Body of pancreas (tissue), 4 donors: ENCODE measurements at regions not wholly inside any gene's neighbourhood (a gene's known extent, or its start where the extent isn't known, plus 50 kb on each side); places are given as distances from the start of the nearest gene placed in this dataset.

ENCODE experiments used
- POLR2A ChIP-seq, 3 donors: fragments of 450-650 bp; IDR thresholded peaks; one replicate each; pipeline ENCODE4 v1.6.1; 2016; ENCODE audit warnings: antibody characterized with exemption in 3 of 3, mild to moderate bottlenecking in 2 of 3
- TF ChIP-seq, protein P1 (sequence below), 7 experiments: fragments of 450-650 bp in 4 of 7; fragments of 200-600 bp in 3 of 7; sonication (generic) in 3 of 7; IDR thresholded peaks; one replicate each; pipeline ENCODE4 v1.5.1; 2016 to 2019; ENCODE audit warnings: antibody characterized with exemption in 7 of 7

GRCh38 chr11:15605094-15605493 is 490.4 kb downstream of the INSC start:
- TF ChIP-seq, protein P1, sequence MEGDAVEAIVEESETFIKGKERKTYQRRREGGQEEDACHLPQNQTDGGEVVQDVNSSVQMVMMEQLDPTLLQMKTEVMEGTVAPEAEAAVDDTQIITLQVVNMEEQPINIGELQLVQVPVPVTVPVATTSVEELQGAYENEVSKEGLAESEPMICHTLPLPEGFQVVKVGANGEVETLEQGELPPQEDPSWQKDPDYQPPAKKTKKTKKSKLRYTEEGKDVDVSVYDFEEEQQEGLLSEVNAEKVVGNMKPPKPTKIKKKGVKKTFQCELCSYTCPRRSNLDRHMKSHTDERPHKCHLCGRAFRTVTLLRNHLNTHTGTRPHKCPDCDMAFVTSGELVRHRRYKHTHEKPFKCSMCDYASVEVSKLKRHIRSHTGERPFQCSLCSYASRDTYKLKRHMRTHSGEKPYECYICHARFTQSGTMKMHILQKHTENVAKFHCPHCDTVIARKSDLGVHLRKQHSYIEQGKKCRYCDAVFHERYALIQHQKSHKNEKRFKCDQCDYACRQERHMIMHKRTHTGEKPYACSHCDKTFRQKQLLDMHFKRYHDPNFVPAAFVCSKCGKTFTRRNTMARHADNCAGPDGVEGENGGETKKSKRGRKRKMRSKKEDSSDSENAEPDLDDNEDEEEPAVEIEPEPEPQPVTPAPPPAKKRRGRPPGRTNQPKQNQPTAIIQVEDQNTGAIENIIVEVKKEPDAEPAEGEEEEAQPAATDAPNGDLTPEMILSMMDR (IDR thresholded peaks at IDR 0.05), result no peak
- TF ChIP-seq POLR2A (IDR thresholded peaks at IDR 0.05), result no peak
